NCI-H774 (cell line): ENCODE measurements at regions not wholly inside any gene's neighbourhood (a gene's known extent, or its start where the extent isn't known, plus 50 kb on each side); places are given as distances from the start of the nearest gene placed in this dataset.
"Not testable (repeated sequence)": the region's sequence is repeated elsewhere in the genome, so short reads cannot be mapped to it uniquely, and the experiment has no call there.

Source experiments
- DNase-seq: peaks from one replicate; lab custom pipeline; 2025; lab: John Stamatoyannopoulos, UW

- DNase-seq = no peak
Observed at GRCh38 chr4:15163284-15163645, 161.0 kb downstream of the CPEB2 start.

GRCh38 chr4:15164571-15164970, 162.3 kb downstream of the CPEB2 start:
- DNase-seq = no peak

GRCh38 chr4:15167743-15168142, 165.5 kb downstream of the CPEB2 start:
- no peak for DNase-seq

GRCh38 chr4:15168759-15169158, 166.5 kb downstream of the CPEB2 start:
- no peak for DNase-seq

GRCh38 chr4:15171725-15172124, 169.4 kb downstream of the CPEB2 start:
- no peak for DNase-seq

- DNase-seq = no peak
Observed at GRCh38 chr4:15173251-15173650, 171.0 kb downstream of the CPEB2 start.

GRCh38 chr4:15174168-15174567, 171.9 kb downstream of the CPEB2 start:
- DNase-seq = not testable (repeated sequence)

GRCh38 chr4:15179842-15180241, 177.6 kb downstream of the CPEB2 start:
- not testable (repeated sequence) for DNase-seq

GRCh38 chr4:15182600-15183220, 180.4 kb downstream of the CPEB2 start:
- no peak for DNase-seq

GRCh38 chr4:15186149-15186548, 183.9 kb downstream of the CPEB2 start:
- DNase-seq = no peak

GRCh38 chr4:15186806-15187205, 184.5 kb downstream of the CPEB2 start:
- DNase-seq = no peak

GRCh38 chr4:15188605-15189539, 186.6 kb downstream of the CPEB2 start:
- DNase-seq = no peak

GRCh38 chr4:15194520-15194919, 192.2 kb downstream of the CPEB2 start:
- no peak for DNase-seq

- no peak for DNase-seq
Observed at GRCh38 chr4:15197005-15197404, 194.7 kb downstream of the CPEB2 start.

GRCh38 chr4:15198070-15198727, 195.9 kb downstream of the CPEB2 start:
- DNase-seq = no peak

GRCh38 chr4:15201782-15202181, 199.5 kb downstream of the CPEB2 start:
- DNase-seq = no peak

- DNase-seq = no peak
Observed at GRCh38 chr4:15202481-15202880, 200.2 kb downstream of the CPEB2 start.

GRCh38 chr4:15206526-15206925, 204.2 kb downstream of the CPEB2 start:
- DNase-seq = not testable (repeated sequence)

- no peak for DNase-seq
Observed at GRCh38 chr4:15213302-15213970, 211.2 kb downstream of the CPEB2 start.

- no peak for DNase-seq
Observed at GRCh38 chr4:15215109-15215508, 212.7 kb upstream of the C1QTNF7 start.

- no peak for DNase-seq
Observed at GRCh38 chr4:15226203-15226602, 201.6 kb upstream of the C1QTNF7 start.
